ENCODE measurements at regions not wholly inside any gene's neighbourhood (a gene's known extent, or its start where the extent isn't known, plus 50 kb on each side); places are given as distances from the start of the nearest gene placed in this dataset.
A peak's percentile ranks its signal among the peaks of the same experiment; 100 is the strongest.

- H3K27me3 ChIP-seq (ENCODE audit: control insufficient read depth in 4 of 4, insufficient read depth in 4 of 4, low read length in 3 of 4) = no peaks in the 10 kb centered on the region
- WGBS = 46% methylated on average over 4 of the region's 4 CpGs
- no peaks in the 10 kb centered on the region for H3K36me3 ChIP-seq (ENCODE audit: control insufficient read depth in 4 of 4, insufficient read depth in 3 of 4, low read depth in 1 of 4, low read length in 3 of 4)
- TF ChIP-seq RXRA (IDR thresholded peaks at IDR 0.05) = peak; percentile 37 to 48
- no peak for TF ChIP-seq JUND (IDR thresholded peaks at IDR 0.05)
- TF ChIP-seq RAD21 (IDR thresholded peaks at IDR 0.05) = peak in 1 of 2 donors; percentile 34
- TF ChIP-seq SP1 (IDR thresholded peaks at IDR 0.05) = peak; percentile 61
- peak in 1 of 2 donors; percentile 18 for TF ChIP-seq HNF4A (conservative IDR thresholded peaks at IDR 0.05)
- peaks cover 2 to 29% (median 16%) of the 10 kb centered on the region in 4 donors for H3K4me1 ChIP-seq (ENCODE audit: control insufficient read depth in 4 of 4, insufficient read depth in 4 of 4, low read length in 3 of 4)
- peak overlapping the region; percentile 17 to 26 for H3K27ac ChIP-seq (ENCODE audit: low read depth in 1 of 2, low read length in 2 of 2)
- H3K4me3 ChIP-seq (ENCODE audit: low read depth in 1 of 3, low read length in 3 of 3) = no peak overlapping the region
- H3K9me3 ChIP-seq (ENCODE audit: control insufficient read depth in 4 of 4, low read length in 3 of 4) = no peaks in the 10 kb centered on the region
- no peak for DNase-seq (ENCODE audit: low spot score)
- peak overlapping the region; percentile 21 to 30 for H3K9ac ChIP-seq (ENCODE audit: low read depth in 1 of 2, low read length in 2 of 2)
Measured at GRCh38 chr3:187799942-187800641, 54.8 kb upstream of the BCL6 start.

- no peak for DNase-seq (ENCODE audit: low spot score)
- Histone ChIP-seq H3K27ac (ENCODE audit: low read depth in 1 of 2, low read length in 2 of 2) (no peak overlapping the region), H3K4me1 (ENCODE audit: control insufficient read depth in 4 of 4, insufficient read depth in 4 of 4, low read length in 3 of 4) (peaks cover 0 to 20% (median 8%) of the 10 kb centered on the region in 4 donors), H3K27me3 (ENCODE audit: control insufficient read depth in 4 of 4, insufficient read depth in 4 of 4, low read length in 3 of 4) (no peaks in the 10 kb centered on the region), H3K9ac (ENCODE audit: low read depth in 1 of 2, low read length in 2 of 2) (no peak overlapping the region), H3K9me3 (ENCODE audit: control insufficient read depth in 4 of 4, low read length in 3 of 4) (no peaks in the 10 kb centered on the region), H3K36me3 (ENCODE audit: control insufficient read depth in 4 of 4, insufficient read depth in 3 of 4, low read depth in 1 of 4, low read length in 3 of 4) (no peaks in the 10 kb centered on the region), H3K4me3 (ENCODE audit: low read depth in 1 of 3, low read length in 3 of 3) (no peak overlapping the region)
- 76% methylated on average over 5 of the region's 5 CpGs for WGBS
- TF ChIP-seq CTCF (IDR thresholded peaks at IDR 0.05; ENCODE audit: low read depth, low read length, missing input control) (no peak), YY1 (IDR thresholded peaks at IDR 0.05) (no peak), FOXA2 (IDR thresholded peaks at IDR 0.05) (no peak), SP1 (IDR thresholded peaks at IDR 0.05) (no peak), GABPA (IDR thresholded peaks at IDR 0.05 in 1 of 2, conservative IDR thresholded peaks at IDR 0.05 in 1 of 2) (no peak), HNF4A (conservative IDR thresholded peaks at IDR 0.05) (no peak), JUND (IDR thresholded peaks at IDR 0.05) (no peak), MAX (IDR thresholded peaks at IDR 0.05) (no peak), RXRA (IDR thresholded peaks at IDR 0.05) (no peak), REST (IDR thresholded peaks at IDR 0.05) (no peak), NR2F2 (IDR thresholded peaks at IDR 0.05) (no peak), RAD21 (IDR thresholded peaks at IDR 0.05) (no peak)
Measured at GRCh38 chr3:187801152-187801551, 55.9 kb upstream of the BCL6 start.

Measured in liver (tissue), 8 donors.